OCI-LY1 (cell line): ENCODE measurements at regions not wholly inside any gene's neighbourhood (a gene's known extent, or its start where the extent isn't known, plus 50 kb on each side); places are given as distances from the start of the nearest gene placed in this dataset.

Experiments used
- CTCF ChIP-seq: fragments of 200-600 bp; sonication (generic), shearing (Covaris generic); IDR thresholded peaks from 2 replicates; pipeline ENCODE4 v1.5.1; 2017; ENCODE audit warnings: mild to moderate bottlenecking, antibody characterized with exemption, low read length, moderate library complexity, mixed read lengths
- EZH2 ChIP-seq: fragments of 200-600 bp; sonication (generic), shearing (Covaris generic); IDR thresholded peaks from 2 replicates; pipeline ENCODE4 v1.8.0; 2017; ENCODE audit warnings: borderline replicate concordance, mixed run types, mild to moderate bottlenecking, antibody characterized with exemption, low read length, moderate library complexity, mixed read lengths

GRCh38 chr12:19761463-19761862, 322.2 kb downstream of the AEBP2 start:
- TF ChIP-seq CTCF (no peak), EZH2 (no peak)
